Aorta (tissue), 5 donors: ENCODE measurements at regions not wholly inside any gene's neighbourhood (a gene's known extent, or its start where the extent isn't known, plus 50 kb on each side); places are given as distances from the start of the nearest gene placed in this dataset.

Experiments used
- ATAC-seq: fragments of 200-7000 bp; cut with Tn5 transposase; one replicate; pipeline ENCODE4 v1.9.1; 2022; ENCODE audit warnings: moderate library complexity; ENCODE audit not compliant: low FRiP score
- DNase-seq, 2 donors: peaks; one replicate each; pipeline ENCODE4 v3.0.0-alpha.2; 2020
- H3K27ac ChIP-seq, 2 donors: one replicate each; pipeline ENCODE4 v1.5.1; 2013; ENCODE audit warnings: low read length in 2 of 2, mild to moderate bottlenecking in 2 of 2, moderate library complexity in 2 of 2, control low read depth in 1 of 2, inconsistent platforms in 1 of 2, low read depth in 1 of 2
- H3K27me3 ChIP-seq, 2 donors: one replicate each; pipeline ENCODE4 v1.6.1; 2013; ENCODE audit warnings: control low read depth in 1 of 2, low read length in 1 of 2, mild to moderate bottlenecking in 1 of 2, moderate library complexity in 1 of 2; ENCODE audit not compliant: insufficient read depth in 2 of 2, control insufficient read depth in 1 of 2
- H3K36me3 ChIP-seq, 2 donors: one replicate each; pipeline ENCODE4 v1.6.1; 2013; ENCODE audit warnings: control low read depth in 1 of 2, low read length in 1 of 2, mild to moderate bottlenecking in 1 of 2; ENCODE audit not compliant: insufficient read depth in 2 of 2, control insufficient read depth in 1 of 2
- H3K4me1 ChIP-seq, 2 donors: one replicate each; pipeline ENCODE4 v1.6.1; 2013; ENCODE audit warnings: low read length in 2 of 2, control low read depth in 1 of 2, mild to moderate bottlenecking in 1 of 2, moderate library complexity in 1 of 2; ENCODE audit not compliant: insufficient read depth in 2 of 2, control insufficient read depth in 1 of 2
- H3K4me3 ChIP-seq, 2 donors: one replicate each; pipeline ENCODE4 v1.5.1; 2013; ENCODE audit warnings: low read length in 2 of 2, control low read depth in 1 of 2, mild to moderate bottlenecking in 1 of 2
- H3K9me3 ChIP-seq: one replicate; pipeline ENCODE4 v1.6.1; 2013; ENCODE audit warnings: mild to moderate bottlenecking, low read length; ENCODE audit not compliant: control insufficient read depth
- WGBS, 2 donors: extraction: QIAGEN DNeasy Blood & Tissue Kit; methylation state at CpG; one replicate each; pipeline ENCODE4 v1.1.7; 2013; 5-methylcytosine and 5-hydroxymethylcytosine counted together
- intact Hi-C, 2 donors: fragments of 100-400 bp; cut with DNase I; formaldehyde crosslinking; loops; one replicate each; pipeline versions ENCODE4 v1.14.2 to v1.15.0; 2022
- donor health status: healthy with polysubstance abuse.
- donor health status: Bipolar disorder and iron deficiency.
- donor health status: DM: no; HTN: no; CAD: no.
- donor health status: DM: no; HTN: no; CAD: no.
- donor health status: DM: yes; HTN: yes; CAD: no.

DNA sequence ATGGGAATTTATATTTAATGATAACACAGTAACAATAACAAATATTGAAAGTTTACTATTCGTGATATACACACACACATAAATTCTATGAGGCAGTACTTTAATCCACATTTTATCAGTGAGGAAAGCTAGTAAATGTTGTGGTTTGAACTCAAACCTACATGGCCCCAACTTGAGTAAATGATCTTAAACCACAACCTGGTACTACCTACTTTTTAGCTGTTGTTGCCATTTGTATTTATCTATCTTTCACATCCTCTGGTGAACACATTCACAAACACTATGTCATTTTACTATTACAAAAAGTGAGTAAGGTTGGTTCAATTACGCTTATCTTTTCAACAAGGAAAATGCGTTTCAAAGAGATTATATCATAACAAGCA, 186.1 kb downstream of the SMC2 start:
- H3K27me3 ChIP-seq = no peaks in the 10 kb centered on the region
- no peak overlapping the region for H3K4me3 ChIP-seq
- H3K4me1 ChIP-seq = no peaks in the 10 kb centered on the region
- ATAC-seq (no peak), DNase-seq (no peak)
- H3K36me3 ChIP-seq = no peaks in the 10 kb centered on the region
- 42 to 44% methylated on average over 3 of the region's 3 CpGs for WGBS, 2 donors
- H3K27ac ChIP-seq = no peak overlapping the region
- intact Hi-C loops = no loop called here
- H3K9me3 ChIP-seq = no peaks in the 10 kb centered on the region

DNA sequence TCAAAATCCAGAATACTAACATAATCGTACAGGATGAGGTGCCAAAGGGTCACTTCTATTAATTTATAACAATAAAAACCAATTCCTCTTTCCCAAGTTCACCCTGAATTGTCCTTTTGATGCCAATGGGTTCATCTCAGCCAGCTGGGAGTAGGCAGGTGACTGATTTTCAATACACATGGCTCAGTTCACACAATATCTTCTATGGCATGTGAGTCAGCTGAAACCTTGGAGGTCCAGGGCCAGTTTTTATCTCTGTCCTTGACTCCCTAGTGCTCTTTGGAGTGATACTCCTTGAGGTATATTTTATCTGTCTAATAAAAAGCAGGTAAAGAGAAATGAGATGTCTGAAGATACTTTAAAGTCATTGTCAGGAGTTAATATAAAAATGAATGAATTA, 186.6 kb downstream of the SMC2 start:
- DNase-seq = no peak
- intact Hi-C loops = no loop called here
- H3K27me3 ChIP-seq = no peaks in the 10 kb centered on the region
- ATAC-seq = no peak
- H3K4me3 ChIP-seq = no peak overlapping the region
- no peaks in the 10 kb centered on the region for H3K9me3 ChIP-seq
- H3K36me3 ChIP-seq = no peaks in the 10 kb centered on the region
- no peak overlapping the region for H3K27ac ChIP-seq
- WGBS, 2 donors = 82 to 84% methylated on average over 1 of the region's 1 CpG
- no peaks in the 10 kb centered on the region for H3K4me1 ChIP-seq

DNA sequence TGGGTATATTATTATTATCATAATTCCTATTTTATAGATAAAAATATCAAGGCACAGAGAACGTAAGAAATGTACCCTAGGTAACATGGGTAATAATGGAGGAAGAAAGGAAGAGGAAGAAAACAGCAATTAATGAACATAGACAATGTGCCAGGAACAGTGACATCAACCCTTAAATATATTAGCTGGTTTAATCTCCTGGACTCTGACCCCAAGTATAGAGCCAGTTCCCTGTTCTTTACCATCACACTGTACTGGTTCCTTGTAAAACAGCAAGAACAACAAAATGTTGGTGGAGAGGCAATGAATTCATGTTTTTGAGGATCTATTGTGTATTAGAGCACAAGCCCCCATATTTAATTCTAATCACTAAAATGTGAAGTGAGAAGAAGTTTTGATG, 192.1 kb downstream of the SMC2 start:
- Histone ChIP-seq H3K4me1 (no peaks in the 10 kb centered on the region), H3K9me3 (no peaks in the 10 kb centered on the region), H3K27ac (no peak overlapping the region), H3K36me3 (no peaks in the 10 kb centered on the region), H3K27me3 (no peaks in the 10 kb centered on the region), H3K4me3 (no peak overlapping the region)
- DNase-seq (no peak), ATAC-seq (no peak)
- WGBS, 2 donors = 71 to 79% methylated on average over 1 of the region's 1 CpG
- intact Hi-C loops = no loop called here

DNA sequence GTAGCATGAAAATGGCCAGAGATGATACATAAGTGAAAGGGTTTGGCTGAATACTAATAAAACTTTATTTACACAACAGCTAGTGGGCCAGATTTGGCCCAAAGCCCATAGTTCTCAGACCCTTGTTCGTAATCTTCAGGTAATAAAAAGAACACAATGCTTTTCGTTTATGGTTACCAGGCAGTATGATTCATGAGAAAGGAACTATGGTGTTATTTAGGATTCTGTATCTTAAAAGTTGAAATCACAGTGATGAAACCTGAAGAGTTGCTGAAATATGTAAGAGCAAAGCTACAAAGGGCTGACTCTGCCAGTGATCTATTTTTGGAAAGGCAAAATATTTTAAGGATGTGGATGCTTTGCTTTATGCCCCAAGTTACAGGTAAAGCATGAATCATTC, 192.7 kb downstream of the SMC2 start:
- H3K4me1 ChIP-seq = no peaks in the 10 kb centered on the region
- H3K27me3 ChIP-seq = no peaks in the 10 kb centered on the region
- no peak for DNase-seq
- no peak overlapping the region for H3K27ac ChIP-seq
- H3K36me3 ChIP-seq = no peaks in the 10 kb centered on the region
- intact Hi-C loops = no loop called here
- no peak overlapping the region for H3K4me3 ChIP-seq
- no peaks in the 10 kb centered on the region for H3K9me3 ChIP-seq
- WGBS, 2 donors = 25 to 28% methylated on average over 2 of the region's 2 CpGs
- no peak for ATAC-seq

DNA sequence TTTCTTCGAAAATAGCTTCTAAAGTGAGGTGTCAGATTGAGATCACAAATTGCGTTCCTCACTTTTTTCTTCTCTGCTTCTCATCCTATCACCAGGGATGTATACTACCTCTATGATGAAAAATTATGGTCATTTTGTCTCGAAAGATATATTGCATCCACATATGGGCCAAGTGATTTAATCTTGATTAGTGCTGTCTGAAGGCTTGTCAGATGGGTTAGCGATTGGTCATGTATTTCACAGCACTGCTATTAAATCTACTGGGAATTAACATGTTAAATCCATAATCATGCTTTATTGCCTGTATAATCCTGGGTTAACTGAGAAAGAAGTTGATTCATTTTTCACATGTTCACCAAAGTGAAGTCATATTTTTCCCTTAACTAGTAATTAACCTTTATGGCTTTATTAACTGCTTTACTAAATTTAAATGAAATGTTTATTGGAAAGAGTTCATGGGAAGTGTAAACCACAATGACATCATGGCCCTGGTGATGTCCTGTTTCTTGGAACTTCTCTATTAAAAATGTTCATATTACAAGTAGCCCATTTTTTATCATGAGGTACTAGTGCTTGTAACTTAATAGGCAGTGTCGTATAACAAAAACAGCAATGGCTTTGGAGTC, 193.3 kb downstream of the SMC2 start:
- Histone ChIP-seq H3K36me3 (no peaks in the 10 kb centered on the region), H3K4me1 (no peaks in the 10 kb centered on the region), H3K9me3 (no peaks in the 10 kb centered on the region), H3K27me3 (no peaks in the 10 kb centered on the region), H3K4me3 (no peak overlapping the region), H3K27ac (no peak overlapping the region)
- ATAC-seq (no peak), DNase-seq (no peak)
- 71 to 75% methylated on average over 5 of the region's 5 CpGs for WGBS, 2 donors
- intact Hi-C loops = no loop called here

DNA sequence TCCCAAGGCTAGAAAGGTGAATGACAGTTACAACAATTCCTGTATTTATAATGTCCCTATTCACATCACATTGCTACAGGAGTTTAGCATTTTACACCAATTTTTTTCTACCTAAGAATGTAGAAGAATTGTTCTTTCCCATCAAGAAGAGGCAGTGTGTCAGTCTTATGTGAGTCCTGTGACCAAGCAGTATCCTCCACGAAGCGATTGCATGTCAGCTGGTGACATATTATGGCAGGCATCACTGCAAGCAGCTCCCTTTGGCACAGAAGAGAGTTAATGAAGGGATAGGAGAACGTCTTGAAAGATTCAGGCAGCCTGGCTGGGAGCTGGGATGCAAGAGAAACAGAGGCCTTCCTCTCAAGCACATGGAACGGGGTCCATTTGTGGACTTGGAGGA, 199.8 kb downstream of the SMC2 start:
- 77 to 83% methylated on average over 4 of the region's 4 CpGs for WGBS, 2 donors
- Histone ChIP-seq H3K27me3 (no peaks in the 10 kb centered on the region), H3K4me1 (peaks cover 0 to 2% of the 10 kb centered on the region in 2 donors), H3K4me3 (no peak overlapping the region), H3K27ac (no peak overlapping the region), H3K9me3 (no peaks in the 10 kb centered on the region), H3K36me3 (no peaks in the 10 kb centered on the region)
- ATAC-seq (no peak), DNase-seq (no peak)
- intact Hi-C loops = no loop called here

- no peak for ATAC-seq
- no peak overlapping the region for H3K4me3 ChIP-seq
- H3K27me3 ChIP-seq = no peaks in the 10 kb centered on the region
- DNase-seq = no peak
- H3K4me1 ChIP-seq = no peaks in the 10 kb centered on the region
- intact Hi-C loops = no loop called here
- no peak overlapping the region for H3K27ac ChIP-seq
- 44 to 70% methylated on average over 1 of the region's 1 CpG for WGBS, 2 donors
- no peaks in the 10 kb centered on the region for H3K9me3 ChIP-seq
- H3K36me3 ChIP-seq = no peaks in the 10 kb centered on the region
Measured at GRCh38 chr9:104300124-104300523, 203.9 kb upstream of the OR13F1 start.

- WGBS, 2 donors = 67 to 82% methylated on average over 2 of the region's 2 CpGs
- H3K36me3 ChIP-seq = no peaks in the 10 kb centered on the region
- DNase-seq (no peak), ATAC-seq (no peak)
- no peaks in the 10 kb centered on the region for H3K27me3 ChIP-seq
- no peaks in the 10 kb centered on the region for H3K9me3 ChIP-seq
- H3K4me3 ChIP-seq = no peak overlapping the region
- intact Hi-C loops = no loop called here
- H3K4me1 ChIP-seq = no peaks in the 10 kb centered on the region
- no peak overlapping the region for H3K27ac ChIP-seq
Measured at GRCh38 chr9:104301755-104302154, 202.3 kb upstream of the OR13F1 start.

DNA sequence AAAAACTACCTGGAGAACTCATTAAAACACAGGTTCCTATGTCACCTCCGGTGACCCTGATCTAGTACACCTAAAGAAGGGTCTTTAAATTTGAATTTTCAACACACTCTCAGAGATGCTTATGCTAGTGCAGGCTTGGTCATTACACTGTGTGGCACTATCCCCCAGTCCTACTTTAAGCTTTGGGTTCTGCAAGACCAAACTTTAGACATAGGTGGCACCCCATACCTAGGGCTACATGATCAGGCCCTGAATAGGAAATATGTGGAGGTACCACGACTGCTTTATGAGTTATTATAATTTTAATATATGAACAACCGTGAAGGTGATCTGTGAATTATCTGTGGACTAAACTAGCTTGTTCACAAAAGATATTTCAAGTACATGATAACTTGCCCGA, 201.3 kb upstream of the OR13F1 start:
- ATAC-seq (no peak), DNase-seq (no peak)
- Histone ChIP-seq H3K4me3 (no peak overlapping the region), H3K27me3 (no peaks in the 10 kb centered on the region), H3K36me3 (no peaks in the 10 kb centered on the region), H3K4me1 (no peaks in the 10 kb centered on the region), H3K9me3 (no peaks in the 10 kb centered on the region), H3K27ac (no peak overlapping the region)
- WGBS, 2 donors = 87 to 94% methylated on average over 4 of the region's 4 CpGs
- intact Hi-C loops = no loop called here
